GM23338 (cell line): ENCODE measurements at regions not wholly inside any gene's neighbourhood (a gene's known extent, or its start where the extent isn't known, plus 50 kb on each side); places are given as distances from the start of the nearest gene placed in this dataset.

Experiments
- CREB1 ChIP-seq: fragments of 250-450 bp; sonication (Bioruptor Pico); IDR thresholded peaks from 2 replicates; pipeline ENCODE4 v1.5.0; 2020; ENCODE audit warnings: low read depth, mild to moderate bottlenecking, moderate library complexity
- CTCF ChIP-seq, 2 experiments: fragments of 200-600 bp in 1 of 2; sonication (generic) in 1 of 2; conservative IDR thresholded peaks; 2 replicates each; pipeline versions ENCODE4 v1.5.1 to v1.6.1; 2016 to 2017; ENCODE audit warnings: antibody characterized with exemption in 2 of 2, low read depth in 2 of 2, mild to moderate bottlenecking in 2 of 2, moderate library complexity in 1 of 2
- EZH2 ChIP-seq: fragments of 200-600 bp; sonication (generic); IDR thresholded peaks from one replicate; pipeline ENCODE4 v1.8.0; 2017; ENCODE audit warnings: antibody characterized with exemption, mild to moderate bottlenecking, low read depth; ENCODE audit not compliant: unreplicated experiment
- EZH2phosphoT487 ChIP-seq: fragments of 200-600 bp; sonication (generic); IDR thresholded peaks from one replicate; pipeline ENCODE4 v1.8.1; 2018; ENCODE audit warnings: antibody characterized with exemption; ENCODE audit not compliant: unreplicated experiment
- JUNB ChIP-seq: IDR thresholded peaks from one replicate; pipeline ENCODE4 v1.6.1; 2016; ENCODE audit warnings: antibody characterized with exemption; ENCODE audit not compliant: unreplicated experiment
- NANOG ChIP-seq: IDR thresholded peaks from 2 replicates; pipeline ENCODE4 v1.6.1; 2016; ENCODE audit warnings: antibody characterized with exemption, borderline replicate concordance
- POLR2AphosphoS5 ChIP-seq: IDR thresholded peaks from 2 replicates; pipeline ENCODE4 v1.6.1; 2016; ENCODE audit warnings: antibody characterized with exemption, low read depth
- REST ChIP-seq: IDR thresholded peaks from one replicate; pipeline ENCODE4 v1.6.1; 2018; ENCODE audit warnings: antibody characterized with exemption; ENCODE audit not compliant: unreplicated experiment
- STAT1 ChIP-seq: IDR thresholded peaks from one replicate; pipeline ENCODE4 v1.6.1; 2016; ENCODE audit warnings: antibody characterized with exemption; ENCODE audit not compliant: unreplicated experiment
- ZNF114 ChIP-seq: fragments of 250-450 bp; sonication (Bioruptor Pico); IDR thresholded peaks from 2 replicates; pipeline ENCODE4 v1.5.0; 2020; ENCODE audit warnings: mild to moderate bottlenecking, moderate library complexity
- ZNF331 ChIP-seq: fragments of 250-450 bp; sonication (Bioruptor Pico); IDR thresholded peaks from 2 replicates; pipeline ENCODE4 v1.5.0; 2020; ENCODE audit warnings: low read depth, mild to moderate bottlenecking, moderate library complexity

- TF ChIP-seq EZH2 (no peak), CTCF (conservative IDR thresholded peaks at IDR 0.05; ENCODE audit: low read depth in 2 of 2) (no peak), REST (no peak), EZH2phosphoT487 (no peak), ZNF331 (CRISPR knock-in tag) (no peak), POLR2AphosphoS5 (no peak), CREB1 (CRISPR knock-in tag) (no peak), NANOG (no peak), JUNB (no peak), STAT1 (no peak), ZNF114 (CRISPR knock-in tag) (no peak)
Measured at GRCh38 chr15:19973718-19974117, 567.9 kb downstream of the GOLGA6L6 start.
